AG09309 (cell line): ENCODE measurements at regions not wholly inside any gene's neighbourhood (a gene's known extent, or its start where the extent isn't known, plus 50 kb on each side); places are given as distances from the start of the nearest gene placed in this dataset.

Experiments used
- DNase-seq: peaks from one replicate; pipeline ENCODE4 v3.0.0-alpha.2; 2010; ENCODE audit warnings: low read depth
- H3K4me3 ChIP-seq: 2 replicates; pipeline ENCODE4 v1.5.1; 2011; ENCODE audit warnings: mild to moderate bottlenecking, low read depth, low read length, moderate library complexity; ENCODE audit not compliant: control insufficient read depth
- TF ChIP-seq, protein P1 (sequence below): IDR thresholded peaks from 2 replicates; pipeline ENCODE4 v1.5.1; 2011; ENCODE audit warnings: mild to moderate bottlenecking, low read depth, low read length, inconsistent platforms; ENCODE audit not compliant: insufficient read depth, control insufficient read depth; ENCODE audit errors: missing control alignments

DNA sequence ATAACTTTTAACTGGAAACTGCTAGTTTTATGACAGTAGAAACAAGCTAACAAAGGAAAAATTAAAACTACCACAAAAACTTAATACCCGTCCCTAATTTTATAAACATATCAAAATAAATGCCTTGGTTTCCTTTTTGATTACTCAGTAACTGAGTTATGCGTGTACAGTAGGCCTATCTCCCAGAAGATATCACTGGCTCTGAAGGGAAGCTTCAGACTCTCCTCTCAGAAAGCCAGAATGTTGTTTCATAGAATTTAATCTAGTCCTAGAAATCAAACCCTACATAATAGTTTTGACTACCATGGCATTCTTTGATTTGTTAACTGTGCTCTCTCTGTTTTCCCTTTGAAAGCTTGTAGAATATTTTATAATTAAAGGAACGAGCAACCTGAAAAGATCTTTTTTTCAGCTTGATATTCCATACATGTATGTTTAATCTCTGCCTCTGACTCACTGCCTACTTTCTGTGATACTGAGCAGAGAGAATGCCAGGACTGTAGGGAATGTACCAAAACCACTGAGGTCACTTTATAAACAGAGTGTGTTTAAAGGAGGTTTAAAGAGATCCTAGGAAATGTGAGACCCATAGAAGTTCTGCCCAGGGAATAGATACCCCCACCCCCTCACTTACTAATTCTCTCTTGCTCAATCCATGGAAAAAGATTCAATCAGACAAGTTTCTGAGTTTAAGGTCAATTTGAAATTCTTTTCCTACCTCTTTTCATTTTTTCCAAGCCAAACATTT is 311.5 kb downstream of the HDGFL1 start:
- TF ChIP-seq, protein P1, sequence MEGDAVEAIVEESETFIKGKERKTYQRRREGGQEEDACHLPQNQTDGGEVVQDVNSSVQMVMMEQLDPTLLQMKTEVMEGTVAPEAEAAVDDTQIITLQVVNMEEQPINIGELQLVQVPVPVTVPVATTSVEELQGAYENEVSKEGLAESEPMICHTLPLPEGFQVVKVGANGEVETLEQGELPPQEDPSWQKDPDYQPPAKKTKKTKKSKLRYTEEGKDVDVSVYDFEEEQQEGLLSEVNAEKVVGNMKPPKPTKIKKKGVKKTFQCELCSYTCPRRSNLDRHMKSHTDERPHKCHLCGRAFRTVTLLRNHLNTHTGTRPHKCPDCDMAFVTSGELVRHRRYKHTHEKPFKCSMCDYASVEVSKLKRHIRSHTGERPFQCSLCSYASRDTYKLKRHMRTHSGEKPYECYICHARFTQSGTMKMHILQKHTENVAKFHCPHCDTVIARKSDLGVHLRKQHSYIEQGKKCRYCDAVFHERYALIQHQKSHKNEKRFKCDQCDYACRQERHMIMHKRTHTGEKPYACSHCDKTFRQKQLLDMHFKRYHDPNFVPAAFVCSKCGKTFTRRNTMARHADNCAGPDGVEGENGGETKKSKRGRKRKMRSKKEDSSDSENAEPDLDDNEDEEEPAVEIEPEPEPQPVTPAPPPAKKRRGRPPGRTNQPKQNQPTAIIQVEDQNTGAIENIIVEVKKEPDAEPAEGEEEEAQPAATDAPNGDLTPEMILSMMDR = no peak
- H3K4me3 ChIP-seq = no peak overlapping the region
- DNase-seq = peak; percentile 93

DNA sequence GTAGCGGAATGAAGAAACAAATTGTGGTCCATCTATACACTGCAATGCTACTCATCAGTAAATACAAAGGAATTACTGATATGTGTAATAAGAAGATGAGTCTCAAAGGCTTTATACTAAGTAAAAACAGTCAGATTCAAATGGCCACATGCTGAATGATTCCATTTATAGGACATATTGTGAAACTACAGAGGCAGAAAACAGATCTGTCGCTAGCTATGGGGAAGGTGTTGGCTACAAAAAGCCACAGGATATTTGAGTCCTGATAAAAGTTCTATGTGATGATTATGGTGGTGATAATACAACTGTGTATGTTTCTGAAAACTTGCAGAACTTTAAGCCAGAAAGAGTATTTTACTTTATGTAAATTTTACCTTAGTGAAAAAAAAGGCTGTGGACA is 313.2 kb downstream of the HDGFL1 start:
- no peak overlapping the region for H3K4me3 ChIP-seq
- no peak for DNase-seq
- TF ChIP-seq, protein P1 = no peak

DNA sequence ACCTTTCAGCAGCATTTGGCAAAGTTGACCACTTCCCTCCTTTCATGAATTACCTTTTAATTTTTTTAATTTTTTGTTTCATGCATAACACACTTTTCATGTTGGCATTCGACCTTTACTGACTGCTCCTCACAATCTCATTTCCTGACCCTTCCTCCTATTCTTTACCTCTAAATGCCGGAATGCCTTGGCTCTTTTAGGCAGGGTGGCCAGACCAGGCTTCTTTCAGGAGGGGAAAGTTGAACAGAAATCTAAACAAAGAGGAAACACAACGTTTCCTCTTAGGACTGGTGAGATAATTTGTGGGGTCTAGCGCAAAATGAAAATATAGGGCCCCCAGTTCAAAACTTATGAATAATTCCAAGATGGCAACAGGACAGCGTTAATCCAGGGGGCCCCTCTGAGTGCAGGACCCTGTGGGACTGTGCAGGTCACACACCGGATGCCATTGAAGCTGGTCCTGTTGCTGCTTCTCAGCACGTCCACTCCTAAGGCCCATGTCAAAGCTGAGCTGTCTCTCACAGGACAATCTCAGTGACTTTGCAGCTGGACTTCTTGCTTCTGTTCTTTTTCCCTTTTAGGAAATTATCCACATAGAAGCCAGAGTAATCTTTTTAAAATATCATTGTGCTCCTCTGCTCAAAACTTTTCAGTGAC is 313.8 kb downstream of the HDGFL1 start:
- DNase-seq = no peak
- TF ChIP-seq, protein P1 = no peak
- no peak overlapping the region for H3K4me3 ChIP-seq

DNA sequence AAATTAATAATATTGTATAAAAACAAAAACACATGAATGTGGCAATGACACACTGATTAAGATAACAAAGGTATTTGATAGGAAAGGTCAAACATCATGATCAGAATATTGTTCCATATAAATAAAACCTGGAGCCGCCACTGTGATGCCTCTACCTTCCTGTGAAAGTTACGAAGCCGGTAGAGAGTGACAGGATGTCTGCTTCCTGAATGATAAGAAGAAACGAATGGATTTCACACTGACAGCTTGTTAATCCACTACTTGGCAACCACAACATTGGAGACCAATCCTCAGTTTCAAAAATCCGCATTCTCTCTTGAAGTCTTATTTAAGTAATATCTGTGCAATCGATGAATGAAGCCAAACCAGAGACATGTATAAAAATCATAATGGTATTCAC is 315.1 kb downstream of the HDGFL1 start:
- TF ChIP-seq, protein P1 = no peak
- no peak for DNase-seq
- no peak overlapping the region for H3K4me3 ChIP-seq

DNA sequence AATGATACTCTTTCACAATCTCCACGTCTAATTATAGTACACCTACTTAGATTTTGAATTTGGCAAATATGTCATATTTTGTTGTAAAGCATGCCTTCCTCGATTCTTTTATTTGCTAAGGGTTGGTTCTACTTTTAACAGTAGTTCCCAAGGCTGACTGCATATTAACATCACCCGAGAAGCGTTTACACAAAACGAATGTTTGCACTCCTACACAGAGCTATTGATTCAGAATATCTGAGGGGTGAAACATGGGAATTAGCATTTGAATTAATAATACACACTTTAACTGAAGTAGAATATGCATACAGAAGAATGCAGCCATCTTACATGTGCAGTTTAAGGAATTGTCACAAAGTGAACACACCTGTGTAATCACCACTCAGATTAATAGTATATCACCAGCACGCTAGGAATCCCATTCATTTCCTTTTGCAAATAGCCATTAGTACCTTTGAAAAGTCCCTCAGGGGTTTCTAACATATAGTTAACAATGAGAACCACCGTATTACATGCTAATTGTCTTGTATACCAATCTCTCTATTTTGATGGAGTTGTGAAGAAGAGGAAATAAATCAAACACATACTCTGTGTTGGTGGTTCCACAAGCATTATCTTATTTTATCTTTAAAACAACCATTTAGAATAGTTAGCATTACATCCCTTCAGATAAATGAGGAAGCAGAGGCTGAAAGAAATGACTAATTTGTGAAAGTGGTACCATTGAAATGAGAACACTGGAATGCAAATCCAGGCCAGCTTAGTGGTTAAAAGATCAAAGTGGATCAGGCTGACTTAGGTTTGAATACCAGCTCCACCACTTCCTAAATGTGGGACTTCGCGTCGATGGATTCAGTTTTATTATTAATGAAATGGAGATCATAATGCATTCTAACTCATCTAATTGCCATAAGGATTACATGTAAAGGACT is 317.6 kb downstream of the HDGFL1 start:
- no peak for DNase-seq
- no peak overlapping the region for H3K4me3 ChIP-seq
- TF ChIP-seq, protein P1 = no peak

DNA sequence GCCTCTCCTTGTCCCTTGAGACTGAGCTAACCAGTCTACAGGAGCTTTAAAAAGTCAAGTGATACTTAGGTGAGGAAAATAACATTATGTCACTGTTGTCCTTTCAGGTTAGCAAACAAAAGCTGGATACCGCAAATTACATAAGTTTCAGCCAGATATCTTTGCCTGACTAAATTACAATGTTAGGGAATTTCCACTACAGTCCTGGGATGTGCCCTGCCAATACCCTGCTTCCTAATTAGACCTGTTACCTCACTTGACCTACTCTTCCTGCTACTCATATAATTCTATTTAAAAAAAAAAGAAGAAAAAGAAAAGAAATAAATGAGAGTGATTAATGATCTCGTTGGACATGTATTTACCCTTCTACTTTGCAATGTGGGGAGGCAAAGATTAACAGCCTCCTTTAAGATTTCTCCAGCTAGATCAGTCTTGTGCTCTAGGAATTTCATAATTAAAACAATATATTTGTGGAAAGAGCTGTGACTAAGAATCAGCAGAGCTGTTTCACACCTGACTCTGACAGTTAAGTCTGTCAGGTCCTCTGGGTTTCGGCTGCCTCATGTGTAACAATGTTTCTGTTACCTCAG is 318.9 kb downstream of the HDGFL1 start:
- TF ChIP-seq, protein P1 = no peak
- no peak overlapping the region for H3K4me3 ChIP-seq
- no peak for DNase-seq
